Muscle layer of duodenum (tissue), 2 donors: ENCODE measurements at regions not wholly inside any gene's neighbourhood (a gene's known extent, or its start where the extent isn't known, plus 50 kb on each side); places are given as distances from the start of the nearest gene placed in this dataset.

ENCODE experiments used
- H3K27ac ChIP-seq: one replicate; pipeline ENCODE4 v1.7.0; 2013; ENCODE audit warnings: mild to moderate bottlenecking, low read length
- H3K27me3 ChIP-seq: one replicate; pipeline ENCODE4 v1.7.0; 2013; ENCODE audit warnings: low read depth, mild to moderate bottlenecking, control low read depth, low read length
- H3K36me3 ChIP-seq, 2 donors: one replicate each; pipeline ENCODE4 v1.7.0; 2013; ENCODE audit warnings: low read length in 2 of 2, control low read depth in 1 of 2, mild to moderate bottlenecking in 1 of 2; ENCODE audit not compliant: insufficient read depth in 2 of 2, control insufficient read depth in 1 of 2
- H3K4me1 ChIP-seq, 2 donors: one replicate each; pipeline ENCODE4 v1.7.0; 2013; ENCODE audit warnings: low read length in 2 of 2, mild to moderate bottlenecking in 2 of 2, control low read depth in 1 of 2, moderate library complexity in 1 of 2; ENCODE audit not compliant: insufficient read depth in 2 of 2, control insufficient read depth in 1 of 2
- H3K4me3 ChIP-seq, 2 donors: one replicate each; pipeline ENCODE4 v1.7.0; 2013; ENCODE audit warnings: low read length in 2 of 2, low read depth in 1 of 2, mild to moderate bottlenecking in 1 of 2
- H3K9me3 ChIP-seq, 2 donors: one replicate each; pipeline ENCODE4 v1.7.0; 2013; ENCODE audit warnings: low read length in 2 of 2, control low read depth in 1 of 2, mild to moderate bottlenecking in 1 of 2; ENCODE audit not compliant: control insufficient read depth in 1 of 2
- donor health status: healthy.

DNA sequence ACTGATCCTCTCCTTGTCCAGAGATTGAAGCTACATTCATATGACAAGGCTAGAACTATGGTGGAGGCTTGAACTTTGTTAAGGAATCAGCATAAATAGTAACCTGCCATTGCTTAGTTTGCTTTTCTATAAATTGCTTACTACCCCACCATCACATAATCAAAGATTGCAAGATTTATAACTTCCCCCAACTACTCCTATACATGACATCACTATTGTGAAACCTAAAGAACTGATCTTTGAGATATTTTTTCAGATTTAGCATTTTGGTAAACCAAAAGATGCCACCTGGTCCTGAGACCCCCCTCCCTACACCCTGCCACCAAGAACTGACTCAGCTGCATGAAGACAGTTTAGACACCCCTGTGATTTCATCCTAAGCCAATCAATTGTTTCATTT lies 385.3 kb downstream of the CDC5L start:
- Histone ChIP-seq H3K4me1 (no peaks in the 10 kb centered on the region), H3K27me3 (no peaks in the 10 kb centered on the region), H3K36me3 (no peaks in the 10 kb centered on the region), H3K9me3 (no peaks in the 10 kb centered on the region), H3K4me3 (no peak overlapping the region), H3K27ac (no peak overlapping the region)

DNA sequence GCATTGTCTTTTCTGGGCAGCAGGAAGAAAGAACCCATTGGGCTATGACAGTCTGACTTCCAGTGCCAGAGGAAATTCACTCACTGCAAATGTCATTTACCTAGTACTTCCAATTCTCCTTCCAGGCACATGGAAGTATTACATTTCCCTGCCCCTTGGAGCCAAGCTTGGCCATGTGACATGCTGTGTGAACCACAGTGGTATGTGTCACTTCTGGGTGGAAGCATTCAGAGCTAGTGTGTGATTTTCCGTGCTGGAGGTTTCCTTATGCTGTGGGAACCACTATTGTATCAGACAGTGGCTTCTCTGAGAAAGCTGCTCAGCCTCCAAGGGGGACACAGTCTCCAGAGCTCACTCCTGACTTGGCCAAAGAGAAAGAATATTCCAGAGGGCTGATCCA lies 387.6 kb downstream of the CDC5L start:
- Histone ChIP-seq H3K9me3 (no peaks in the 10 kb centered on the region), H3K27me3 (no peaks in the 10 kb centered on the region), H3K4me1 (no peaks in the 10 kb centered on the region), H3K36me3 (no peaks in the 10 kb centered on the region), H3K4me3 (no peak overlapping the region), H3K27ac (no peak overlapping the region)

DNA sequence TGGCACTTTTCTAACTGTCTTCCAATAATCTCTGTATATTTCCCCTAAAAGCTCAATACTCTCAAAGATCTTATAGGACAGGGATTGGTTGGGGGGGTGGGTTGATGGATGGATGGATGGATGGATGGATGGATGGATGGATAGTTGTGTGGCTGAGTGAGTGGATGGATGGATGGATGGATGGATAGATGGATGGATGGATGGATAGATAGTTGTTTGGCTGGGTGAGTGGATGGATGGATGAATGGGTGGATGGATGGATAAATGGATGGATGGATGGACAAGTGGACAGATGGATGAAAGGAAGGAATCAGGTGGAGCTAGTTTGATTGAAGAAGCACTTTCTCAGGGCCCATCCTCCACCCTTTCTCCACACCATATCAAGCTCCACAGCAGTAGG lies 388.8 kb downstream of the CDC5L start:
- Histone ChIP-seq H3K9me3 (no peaks in the 10 kb centered on the region), H3K4me3 (no peak overlapping the region), H3K27me3 (no peaks in the 10 kb centered on the region), H3K27ac (no peak overlapping the region), H3K36me3 (no peaks in the 10 kb centered on the region), H3K4me1 (no peaks in the 10 kb centered on the region)

DNA sequence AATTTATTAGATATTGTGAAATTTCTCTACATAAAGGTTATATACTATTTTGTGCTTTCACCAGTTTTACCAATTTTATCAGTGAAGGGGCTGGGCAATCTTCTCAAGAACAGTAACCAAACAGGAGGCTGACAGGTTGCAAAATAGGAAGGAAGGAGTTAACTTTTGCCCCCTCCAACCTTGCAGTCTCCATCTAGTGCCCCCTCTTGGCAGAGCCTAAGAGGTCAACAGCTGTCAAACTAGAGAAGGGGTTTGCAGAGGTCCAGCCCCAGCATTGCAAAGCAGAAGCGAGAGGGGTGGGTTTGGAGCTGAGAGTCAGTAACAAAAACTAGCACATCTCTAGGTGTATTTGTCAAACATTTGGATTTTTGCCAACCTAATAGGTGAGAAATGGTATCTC lies 391.0 kb downstream of the CDC5L start:
- Histone ChIP-seq H3K27ac (no peak overlapping the region), H3K36me3 (no peaks in the 10 kb centered on the region), H3K4me1 (no peaks in the 10 kb centered on the region), H3K27me3 (no peaks in the 10 kb centered on the region), H3K4me3 (no peak overlapping the region), H3K9me3 (no peaks in the 10 kb centered on the region)
